ENCODE measurements at regions not wholly inside any gene's neighbourhood (a gene's known extent, or its start where the extent isn't known, plus 50 kb on each side); places are given as distances from the start of the nearest gene placed in this dataset.
A peak's percentile ranks its signal among the peaks of the same experiment; 100 is the strongest.

DNA sequence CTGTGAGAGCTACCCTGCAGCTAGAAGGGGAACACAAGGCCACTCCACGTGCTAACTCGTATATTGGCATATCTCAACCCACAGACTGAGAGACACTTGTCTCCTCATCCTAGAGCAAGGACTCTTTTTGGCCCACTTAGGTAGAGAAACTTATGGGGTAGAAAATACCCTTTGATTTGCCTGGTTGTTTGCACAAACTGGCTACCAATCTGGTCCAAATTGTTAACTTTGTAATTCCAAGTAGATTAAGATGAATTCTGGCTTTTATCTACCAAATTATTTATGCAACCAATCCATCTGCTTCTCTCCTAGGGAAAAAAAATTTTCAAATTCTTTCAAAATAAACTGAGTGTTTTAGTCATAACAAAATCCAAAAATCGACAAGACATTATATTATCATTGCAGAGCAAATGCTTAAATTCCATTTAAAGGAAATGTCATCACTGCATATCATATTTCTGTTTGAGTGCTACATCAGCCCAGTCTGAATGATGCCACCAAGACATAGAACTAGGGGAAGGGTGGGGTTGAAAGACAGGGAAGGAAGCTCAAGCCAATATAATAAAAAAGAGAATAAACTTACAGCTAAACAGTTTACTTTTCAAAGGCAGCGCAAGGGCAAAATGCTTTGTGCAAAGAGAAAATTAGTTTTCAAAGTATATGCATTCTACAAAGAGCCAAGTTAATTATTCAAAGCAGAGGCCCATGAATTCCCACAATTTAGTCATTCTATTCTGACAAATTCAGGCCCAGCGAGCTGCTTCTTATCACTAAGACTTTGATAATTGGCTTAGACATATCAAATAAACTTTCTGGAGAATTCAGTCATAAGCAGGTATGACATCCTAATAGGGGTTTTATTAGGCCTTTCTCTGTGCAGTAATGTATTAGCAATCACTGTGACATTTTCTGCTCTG is 198.0 kb downstream of the CAAP1 start:
- H3K4ac ChIP-seq (replicated peaks; ENCODE audit: insufficient read length, low read depth, low read length) = no peak overlapping the region
- no peak overlapping the region for H2BK12ac ChIP-seq (ENCODE audit: low read depth, low read length)
- H3K56ac ChIP-seq (replicated peaks; ENCODE audit: insufficient read length, low read depth, low read length) = no peak overlapping the region
- no peak overlapping the region for H2AK5ac ChIP-seq (ENCODE audit: low read depth, low read length)
- FAIRE-seq (no peak), DNase-seq (ENCODE audit: low read depth in 1 of 2, low spot score in 2 of 2) (no peak)
- H3K4me2 ChIP-seq (ENCODE audit: insufficient read depth in 1 of 2, low read depth in 2 of 2, low read length in 2 of 2) = no peak overlapping the region
- no peaks in the 10 kb centered on the region for H3K36me3 ChIP-seq (ENCODE audit: control insufficient read depth in 2 of 4, insufficient read depth in 4 of 4, low read length in 3 of 4)
- POLR2A ChIA-PET (ENCODE audit: partially characterized antibody) = no interaction called here
- no peak overlapping the region for H2BK5ac ChIP-seq (ENCODE audit: low read depth, low read length)
- H4K91ac ChIP-seq (replicated peaks; ENCODE audit: insufficient read length, low read length) = no peak overlapping the region
- no peak overlapping the region for H3K4me3 ChIP-seq (ENCODE audit: extremely low read depth in 1 of 4, insufficient read depth in 2 of 4, low read depth in 3 of 4, low read length in 4 of 4)
- H3K27me3 ChIP-seq (replicated peaks in 1 of 4; ENCODE audit: control insufficient read depth in 3 of 4, extremely low read depth in 1 of 4, insufficient read depth in 3 of 4, low read length in 3 of 4) = no peaks in the 10 kb centered on the region
- H3K23me2 ChIP-seq (ENCODE audit: low read depth, low read length) = no peaks in the 10 kb centered on the region
- no peak overlapping the region for H3K9ac ChIP-seq (replicated peaks in 1 of 4; ENCODE audit: extremely low read depth in 1 of 4, low read depth in 3 of 4, low read length in 3 of 4)
- no peaks in the 10 kb centered on the region for H3K4me1 ChIP-seq (replicated peaks in 1 of 4; ENCODE audit: control insufficient read depth in 3 of 4, insufficient read depth in 4 of 4, low read length in 3 of 4)
- no peak overlapping the region for H3K14ac ChIP-seq (ENCODE audit: insufficient read length)
- no peak overlapping the region for H4K5ac ChIP-seq (ENCODE audit: insufficient read length, low read depth, low read length)
- no peak overlapping the region for H2BK20ac ChIP-seq (ENCODE audit: low read length)
- 88% methylated on average over 5 of the region's 5 CpGs; no CpG with 5 or more reads in 1 of the 2 experiments for WGBS, 2 experiments (ENCODE audit: extremely low coverage in 1 of 2, insufficient coverage in 1 of 2, insufficient read length in 1 of 2, insufficient replicate concordance in 2 of 2, low coverage in 1 of 2, low lambda C conversion rate in 2 of 2, missing lambda C conversion rate in 1 of 2)
- no peak overlapping the region for H3K23ac ChIP-seq (ENCODE audit: insufficient read length)
- H2AFZ ChIP-seq (ENCODE audit: low read length) = 0 out of 2 replicates have a peak overlapping the region, but pooled peaks have one; percentile 52
- no peaks in the 10 kb centered on the region for H3K9me3 ChIP-seq (ENCODE audit: insufficient read depth in 2 of 2, low read depth in 1 of 2, low read length in 1 of 2)
- H3K18ac ChIP-seq (ENCODE audit: extremely low read depth, low read length) = no peak overlapping the region
- CTCF ChIA-PET (ENCODE audit: partially characterized antibody) = no interaction called here
- no peak overlapping the region for H3K27ac ChIP-seq (ENCODE audit: low read depth, low read length)
- H2BK120ac ChIP-seq (replicated peaks; ENCODE audit: low read depth, low read length) = no peak overlapping the region
- no peaks in the 10 kb centered on the region for H3K79me1 ChIP-seq (ENCODE audit: low read depth, low read length)
- H4K8ac ChIP-seq (ENCODE audit: extremely low read depth, insufficient read depth, low read length) = no peak overlapping the region
- no peak overlapping the region for H2BK15ac ChIP-seq (ENCODE audit: low read length)
- no peaks in the 10 kb centered on the region for H4K20me1 ChIP-seq (replicated peaks in 1 of 2; ENCODE audit: control insufficient read depth in 1 of 2, insufficient read depth in 2 of 2, low read length in 2 of 2)
- no peaks in the 10 kb centered on the region for H3K79me2 ChIP-seq (ENCODE audit: control insufficient read depth in 1 of 2, insufficient read depth in 2 of 2, low read length in 2 of 2)
- TF ChIP-seq CEBPB (IDR thresholded peaks at IDR 0.05; ENCODE audit: low read depth, low read length) (no peak), SP2 (IDR thresholded peaks at IDR 0.05; ENCODE audit: low read length) (no peak), BCL11A (IDR thresholded peaks at IDR 0.05; ENCODE audit: low read depth in 2 of 2, low read length in 2 of 2) (no peak), FOSL1 (IDR thresholded peaks at IDR 0.05; ENCODE audit: insufficient read depth, low read depth, low read length) (no peak), GABPA (IDR thresholded peaks at IDR 0.05; ENCODE audit: borderline replicate concordance, insufficient read depth, low read length) (no peak), NRF1 (IDR thresholded peaks at IDR 0.05; ENCODE audit: low read depth, low read length) (no peak), SAP30 (IDR thresholded peaks at IDR 0.05; ENCODE audit: insufficient read depth, insufficient replicate concordance, low read length) (no peak), JUND (IDR thresholded peaks at IDR 0.05; ENCODE audit: low read length) (no peak), ZNF274 (IDR thresholded peaks at IDR 0.05; ENCODE audit: borderline replicate concordance, extremely low read depth, low read length) (no peak)
- TF ChIP-seq, protein P1, sequence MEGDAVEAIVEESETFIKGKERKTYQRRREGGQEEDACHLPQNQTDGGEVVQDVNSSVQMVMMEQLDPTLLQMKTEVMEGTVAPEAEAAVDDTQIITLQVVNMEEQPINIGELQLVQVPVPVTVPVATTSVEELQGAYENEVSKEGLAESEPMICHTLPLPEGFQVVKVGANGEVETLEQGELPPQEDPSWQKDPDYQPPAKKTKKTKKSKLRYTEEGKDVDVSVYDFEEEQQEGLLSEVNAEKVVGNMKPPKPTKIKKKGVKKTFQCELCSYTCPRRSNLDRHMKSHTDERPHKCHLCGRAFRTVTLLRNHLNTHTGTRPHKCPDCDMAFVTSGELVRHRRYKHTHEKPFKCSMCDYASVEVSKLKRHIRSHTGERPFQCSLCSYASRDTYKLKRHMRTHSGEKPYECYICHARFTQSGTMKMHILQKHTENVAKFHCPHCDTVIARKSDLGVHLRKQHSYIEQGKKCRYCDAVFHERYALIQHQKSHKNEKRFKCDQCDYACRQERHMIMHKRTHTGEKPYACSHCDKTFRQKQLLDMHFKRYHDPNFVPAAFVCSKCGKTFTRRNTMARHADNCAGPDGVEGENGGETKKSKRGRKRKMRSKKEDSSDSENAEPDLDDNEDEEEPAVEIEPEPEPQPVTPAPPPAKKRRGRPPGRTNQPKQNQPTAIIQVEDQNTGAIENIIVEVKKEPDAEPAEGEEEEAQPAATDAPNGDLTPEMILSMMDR (IDR thresholded peaks at IDR 0.05; ENCODE audit: control extremely low read depth in 1 of 3, insufficient read depth in 1 of 3, low read depth in 1 of 3, low read length in 3 of 3) = no peak
